ENCODE measurements at regions not wholly inside any gene's neighbourhood (a gene's known extent, or its start where the extent isn't known, plus 50 kb on each side); places are given as distances from the start of the nearest gene placed in this dataset.

DNA sequence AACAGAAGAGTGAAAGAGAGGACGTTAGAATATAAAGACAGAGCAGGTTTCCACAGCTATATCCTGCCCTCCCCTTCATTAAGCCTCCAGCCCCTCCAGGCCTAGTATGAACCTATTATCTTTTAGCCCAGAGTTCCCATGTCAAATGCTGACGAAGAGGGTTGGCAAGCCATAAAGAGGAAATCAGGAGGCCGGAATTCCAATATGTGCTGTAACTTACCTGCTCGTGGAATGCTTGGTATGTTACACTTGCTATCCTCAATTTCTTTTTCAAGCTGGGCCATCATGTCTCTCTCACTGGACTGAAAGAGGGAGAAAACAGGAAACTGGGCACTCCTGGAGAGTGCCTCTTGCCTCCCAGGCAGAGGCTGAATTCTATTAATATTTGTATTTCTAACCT, 264.1 kb downstream of the TRIB2 start:
- no peak for TF ChIP-seq ZNF114 (CRISPR knock-in tag; IDR thresholded peaks at IDR 0.05)
- no peak for TF ChIP-seq POLR2AphosphoS5 (IDR thresholded peaks at IDR 0.05; ENCODE audit: low read depth)
- TF ChIP-seq, protein P1, sequence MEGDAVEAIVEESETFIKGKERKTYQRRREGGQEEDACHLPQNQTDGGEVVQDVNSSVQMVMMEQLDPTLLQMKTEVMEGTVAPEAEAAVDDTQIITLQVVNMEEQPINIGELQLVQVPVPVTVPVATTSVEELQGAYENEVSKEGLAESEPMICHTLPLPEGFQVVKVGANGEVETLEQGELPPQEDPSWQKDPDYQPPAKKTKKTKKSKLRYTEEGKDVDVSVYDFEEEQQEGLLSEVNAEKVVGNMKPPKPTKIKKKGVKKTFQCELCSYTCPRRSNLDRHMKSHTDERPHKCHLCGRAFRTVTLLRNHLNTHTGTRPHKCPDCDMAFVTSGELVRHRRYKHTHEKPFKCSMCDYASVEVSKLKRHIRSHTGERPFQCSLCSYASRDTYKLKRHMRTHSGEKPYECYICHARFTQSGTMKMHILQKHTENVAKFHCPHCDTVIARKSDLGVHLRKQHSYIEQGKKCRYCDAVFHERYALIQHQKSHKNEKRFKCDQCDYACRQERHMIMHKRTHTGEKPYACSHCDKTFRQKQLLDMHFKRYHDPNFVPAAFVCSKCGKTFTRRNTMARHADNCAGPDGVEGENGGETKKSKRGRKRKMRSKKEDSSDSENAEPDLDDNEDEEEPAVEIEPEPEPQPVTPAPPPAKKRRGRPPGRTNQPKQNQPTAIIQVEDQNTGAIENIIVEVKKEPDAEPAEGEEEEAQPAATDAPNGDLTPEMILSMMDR (conservative IDR thresholded peaks at IDR 0.05; ENCODE audit: low read depth in 2 of 2) = no peak
- TF ChIP-seq EZH2 (IDR thresholded peaks at IDR 0.05; ENCODE audit: low read depth, unreplicated experiment) = no peak
- TF ChIP-seq REST (IDR thresholded peaks at IDR 0.05; ENCODE audit: unreplicated experiment) = no peak
- TF ChIP-seq, protein P2, sequence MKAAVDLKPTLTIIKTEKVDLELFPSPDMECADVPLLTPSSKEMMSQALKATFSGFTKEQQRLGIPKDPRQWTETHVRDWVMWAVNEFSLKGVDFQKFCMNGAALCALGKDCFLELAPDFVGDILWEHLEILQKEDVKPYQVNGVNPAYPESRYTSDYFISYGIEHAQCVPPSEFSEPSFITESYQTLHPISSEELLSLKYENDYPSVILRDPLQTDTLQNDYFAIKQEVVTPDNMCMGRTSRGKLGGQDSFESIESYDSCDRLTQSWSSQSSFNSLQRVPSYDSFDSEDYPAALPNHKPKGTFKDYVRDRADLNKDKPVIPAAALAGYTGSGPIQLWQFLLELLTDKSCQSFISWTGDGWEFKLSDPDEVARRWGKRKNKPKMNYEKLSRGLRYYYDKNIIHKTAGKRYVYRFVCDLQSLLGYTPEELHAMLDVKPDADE (IDR thresholded peaks at IDR 0.05) = no peak
- no peak for TF ChIP-seq CREB1 (CRISPR knock-in tag; IDR thresholded peaks at IDR 0.05; ENCODE audit: low read depth)
- no peak for TF ChIP-seq STAT1 (IDR thresholded peaks at IDR 0.05; ENCODE audit: unreplicated experiment)
- TF ChIP-seq, protein P3, sequence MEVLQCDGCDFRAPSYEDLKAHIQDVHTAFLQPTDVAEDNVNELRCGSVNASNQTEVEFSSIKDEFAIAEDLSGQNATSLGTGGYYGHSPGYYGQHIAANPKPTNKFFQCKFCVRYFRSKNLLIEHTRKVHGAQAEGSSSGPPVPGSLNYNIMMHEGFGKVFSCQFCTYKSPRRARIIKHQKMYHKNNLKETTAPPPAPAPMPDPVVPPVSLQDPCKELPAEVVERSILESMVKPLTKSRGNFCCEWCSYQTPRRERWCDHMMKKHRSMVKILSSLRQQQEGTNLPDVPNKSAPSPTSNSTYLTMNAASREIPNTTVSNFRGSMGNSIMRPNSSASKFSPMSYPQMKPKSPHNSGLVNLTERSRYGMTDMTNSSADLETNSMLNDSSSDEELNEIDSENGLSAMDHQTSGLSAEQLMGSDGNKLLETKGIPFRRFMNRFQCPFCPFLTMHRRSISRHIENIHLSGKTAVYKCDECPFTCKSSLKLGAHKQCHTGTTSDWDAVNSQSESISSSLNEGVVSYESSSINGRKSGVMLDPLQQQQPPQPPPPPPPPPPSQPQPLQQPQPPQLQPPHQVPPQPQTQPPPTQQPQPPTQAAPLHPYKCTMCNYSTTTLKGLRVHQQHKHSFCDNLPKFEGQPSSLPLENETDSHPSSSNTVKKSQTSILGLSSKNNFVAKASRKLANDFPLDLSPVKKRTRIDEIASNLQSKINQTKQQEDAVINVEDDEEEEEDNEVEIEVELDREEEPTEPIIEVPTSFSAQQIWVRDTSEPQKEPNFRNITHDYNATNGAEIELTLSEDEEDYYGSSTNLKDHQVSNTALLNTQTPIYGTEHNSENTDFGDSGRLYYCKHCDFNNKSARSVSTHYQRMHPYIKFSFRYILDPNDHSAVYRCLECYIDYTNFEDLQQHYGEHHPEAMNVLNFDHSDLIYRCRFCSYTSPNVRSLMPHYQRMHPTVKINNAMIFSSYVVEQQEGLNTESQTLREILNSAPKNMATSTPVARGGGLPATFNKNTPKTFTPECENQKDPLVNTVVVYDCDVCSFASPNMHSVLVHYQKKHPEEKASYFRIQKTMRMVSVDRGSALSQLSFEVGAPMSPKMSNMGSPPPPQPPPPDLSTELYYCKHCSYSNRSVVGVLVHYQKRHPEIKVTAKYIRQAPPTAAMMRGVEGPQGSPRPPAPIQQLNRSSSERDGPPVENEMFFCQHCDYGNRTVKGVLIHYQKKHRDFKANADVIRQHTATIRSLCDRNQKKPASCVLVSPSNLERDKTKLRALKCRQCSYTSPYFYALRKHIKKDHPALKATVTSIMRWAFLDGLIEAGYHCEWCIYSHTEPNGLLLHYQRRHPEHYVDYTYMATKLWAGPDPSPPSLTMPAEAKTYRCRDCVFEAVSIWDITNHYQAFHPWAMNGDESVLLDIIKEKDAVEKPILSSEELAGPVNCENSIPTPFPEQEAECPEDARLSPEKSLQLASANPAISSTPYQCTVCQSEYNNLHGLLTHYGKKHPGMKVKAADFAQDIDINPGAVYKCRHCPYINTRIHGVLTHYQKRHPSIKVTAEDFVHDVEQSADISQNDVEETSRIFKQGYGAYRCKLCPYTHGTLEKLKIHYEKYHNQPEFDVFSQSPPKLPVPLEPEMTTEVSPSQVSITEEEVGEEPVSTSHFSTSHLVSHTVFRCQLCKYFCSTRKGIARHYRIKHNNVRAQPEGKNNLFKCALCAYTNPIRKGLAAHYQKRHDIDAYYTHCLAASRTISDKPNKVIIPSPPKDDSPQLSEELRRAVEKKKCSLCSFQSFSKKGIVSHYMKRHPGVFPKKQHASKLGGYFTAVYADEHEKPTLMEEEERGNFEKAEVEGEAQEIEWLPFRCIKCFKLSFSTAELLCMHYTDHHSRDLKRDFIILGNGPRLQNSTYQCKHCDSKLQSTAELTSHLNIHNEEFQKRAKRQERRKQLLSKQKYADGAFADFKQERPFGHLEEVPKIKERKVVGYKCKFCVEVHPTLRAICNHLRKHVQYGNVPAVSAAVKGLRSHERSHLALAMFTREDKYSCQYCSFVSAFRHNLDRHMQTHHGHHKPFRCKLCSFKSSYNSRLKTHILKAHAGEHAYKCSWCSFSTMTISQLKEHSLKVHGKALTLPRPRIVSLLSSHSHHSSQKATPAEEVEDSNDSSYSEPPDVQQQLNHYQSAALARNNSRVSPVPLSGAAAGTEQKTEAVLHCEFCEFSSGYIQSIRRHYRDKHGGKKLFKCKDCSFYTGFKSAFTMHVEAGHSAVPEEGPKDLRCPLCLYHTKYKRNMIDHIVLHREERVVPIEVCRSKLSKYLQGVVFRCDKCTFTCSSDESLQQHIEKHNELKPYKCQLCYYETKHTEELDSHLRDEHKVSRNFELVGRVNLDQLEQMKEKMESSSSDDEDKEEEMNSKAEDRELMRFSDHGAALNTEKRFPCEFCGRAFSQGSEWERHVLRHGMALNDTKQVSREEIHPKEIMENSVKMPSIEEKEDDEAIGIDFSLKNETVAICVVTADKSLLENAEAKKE (CRISPR knock-in tag; IDR thresholded peaks at IDR 0.05) = no peak
